Prostate gland (tissue), 2 donors: ENCODE measurements at regions not wholly inside any gene's neighbourhood (a gene's known extent, or its start where the extent isn't known, plus 50 kb on each side); places are given as distances from the start of the nearest gene placed in this dataset.

Experiments used
- POLR2AphosphoS5 ChIP-seq: sonication (generic); formaldehyde crosslinking; IDR thresholded peaks from one replicate; pipeline ENCODE4 v1.6.1; 2017; ENCODE audit warnings: antibody characterized with exemption
- TF ChIP-seq, protein P1 (sequence below), 4 experiments: fragments of 200-600 bp in 2 of 4; fragments of 450-650 bp in 2 of 4; sonication (generic) in 2 of 4; IDR thresholded peaks; 1 replicate in 3 of 4; 2 replicates in 1 of 4; pipeline ENCODE4 v1.5.1; 2016 to 2019; ENCODE audit warnings: antibody characterized with exemption in 4 of 4, mild to moderate bottlenecking in 2 of 4, moderate library complexity in 2 of 4

- TF ChIP-seq, protein P1, sequence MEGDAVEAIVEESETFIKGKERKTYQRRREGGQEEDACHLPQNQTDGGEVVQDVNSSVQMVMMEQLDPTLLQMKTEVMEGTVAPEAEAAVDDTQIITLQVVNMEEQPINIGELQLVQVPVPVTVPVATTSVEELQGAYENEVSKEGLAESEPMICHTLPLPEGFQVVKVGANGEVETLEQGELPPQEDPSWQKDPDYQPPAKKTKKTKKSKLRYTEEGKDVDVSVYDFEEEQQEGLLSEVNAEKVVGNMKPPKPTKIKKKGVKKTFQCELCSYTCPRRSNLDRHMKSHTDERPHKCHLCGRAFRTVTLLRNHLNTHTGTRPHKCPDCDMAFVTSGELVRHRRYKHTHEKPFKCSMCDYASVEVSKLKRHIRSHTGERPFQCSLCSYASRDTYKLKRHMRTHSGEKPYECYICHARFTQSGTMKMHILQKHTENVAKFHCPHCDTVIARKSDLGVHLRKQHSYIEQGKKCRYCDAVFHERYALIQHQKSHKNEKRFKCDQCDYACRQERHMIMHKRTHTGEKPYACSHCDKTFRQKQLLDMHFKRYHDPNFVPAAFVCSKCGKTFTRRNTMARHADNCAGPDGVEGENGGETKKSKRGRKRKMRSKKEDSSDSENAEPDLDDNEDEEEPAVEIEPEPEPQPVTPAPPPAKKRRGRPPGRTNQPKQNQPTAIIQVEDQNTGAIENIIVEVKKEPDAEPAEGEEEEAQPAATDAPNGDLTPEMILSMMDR (IDR thresholded peaks at IDR 0.05) = no peak
- no peak for TF ChIP-seq POLR2AphosphoS5
These were observed 714.1 kb upstream of the CDH10 start for GRCh38 chr5:25358919-25359318.
